Activated CD8-positive, alpha-beta memory T cell treated with anti-CD3 and anti-CD28 coated beads, Interleukin-2, amount 50 U/mL, for 1 hour (primary cell): ENCODE measurements at regions not wholly inside any gene's neighbourhood (a gene's known extent, or its start where the extent isn't known, plus 50 kb on each side); places are given as distances from the start of the nearest gene placed in this dataset.

Source experiments
- DNase-seq: peaks from one replicate; pipeline ENCODE4 v3.0.0-alpha.2; 2020; ENCODE audit errors: extremely low read depth

- no peak for DNase-seq
Observed at GRCh38 chr4:123497340-123497739, 100.7 kb downstream of the SPRY1 start.

GRCh38 chr4:123501733-123502132 lies 105.1 kb downstream of the SPRY1 start:
- DNase-seq: no peak

- no peak for DNase-seq
Observed at GRCh38 chr4:123503698-123504363, 107.2 kb downstream of the SPRY1 start.

- DNase-seq: no peak
Observed at GRCh38 chr4:123505095-123506010, 108.8 kb downstream of the SPRY1 start.

- no peak for DNase-seq
Observed at GRCh38 chr4:123506011-123506695, 109.6 kb downstream of the SPRY1 start.

- DNase-seq: no peak
Observed at GRCh38 chr4:123507376-123507775, 110.8 kb downstream of the SPRY1 start.

GRCh38 chr4:123510221-123510620 lies 113.6 kb downstream of the SPRY1 start:
- no peak for DNase-seq

- DNase-seq: no peak
Observed at GRCh38 chr4:123510659-123511058, 114.1 kb downstream of the SPRY1 start.

GRCh38 chr4:123516576-123516975 lies 120.0 kb downstream of the SPRY1 start:
- no peak for DNase-seq

- DNase-seq: no peak
Observed at GRCh38 chr4:123517176-123517575, 120.6 kb downstream of the SPRY1 start.

GRCh38 chr4:123517971-123518370 lies 121.4 kb downstream of the SPRY1 start:
- DNase-seq: no peak

GRCh38 chr4:123520325-123520724 lies 123.7 kb downstream of the SPRY1 start:
- DNase-seq: no peak

- no peak for DNase-seq
Observed at GRCh38 chr4:123522081-123522480, 125.5 kb downstream of the SPRY1 start.

- DNase-seq: no peak
Observed at GRCh38 chr4:123522646-123523045, 126.1 kb downstream of the SPRY1 start.

- no peak for DNase-seq
Observed at GRCh38 chr4:123524958-123525628, 128.5 kb downstream of the SPRY1 start.

- no peak for DNase-seq
Observed at GRCh38 chr4:123526511-123526910, 129.9 kb downstream of the SPRY1 start.

- DNase-seq: no peak
Observed at GRCh38 chr4:123528501-123529277, 132.1 kb downstream of the SPRY1 start.

GRCh38 chr4:123529278-123529568 lies 132.6 kb downstream of the SPRY1 start:
- DNase-seq: no peak

- DNase-seq: no peak
Observed at GRCh38 chr4:123530357-123530756, 133.8 kb downstream of the SPRY1 start.

GRCh38 chr4:123535037-123535748 lies 138.6 kb downstream of the SPRY1 start:
- DNase-seq: no peak

- no peak for DNase-seq
Observed at GRCh38 chr4:123536225-123536624, 139.6 kb downstream of the SPRY1 start.
